Iris pigment epithelial cell (primary cell): ENCODE measurements at regions not wholly inside any gene's neighbourhood (a gene's known extent, or its start where the extent isn't known, plus 50 kb on each side); places are given as distances from the start of the nearest gene placed in this dataset.
"Not testable (repeated sequence)": the region's sequence is repeated elsewhere in the genome, so short reads cannot be mapped to it uniquely, and the experiment has no call there.

ENCODE experiments used
- DNase-seq: peaks from one replicate; pipeline ENCODE4 v3.0.0-alpha.2; 2011; ENCODE audit warnings: low read depth

DNA sequence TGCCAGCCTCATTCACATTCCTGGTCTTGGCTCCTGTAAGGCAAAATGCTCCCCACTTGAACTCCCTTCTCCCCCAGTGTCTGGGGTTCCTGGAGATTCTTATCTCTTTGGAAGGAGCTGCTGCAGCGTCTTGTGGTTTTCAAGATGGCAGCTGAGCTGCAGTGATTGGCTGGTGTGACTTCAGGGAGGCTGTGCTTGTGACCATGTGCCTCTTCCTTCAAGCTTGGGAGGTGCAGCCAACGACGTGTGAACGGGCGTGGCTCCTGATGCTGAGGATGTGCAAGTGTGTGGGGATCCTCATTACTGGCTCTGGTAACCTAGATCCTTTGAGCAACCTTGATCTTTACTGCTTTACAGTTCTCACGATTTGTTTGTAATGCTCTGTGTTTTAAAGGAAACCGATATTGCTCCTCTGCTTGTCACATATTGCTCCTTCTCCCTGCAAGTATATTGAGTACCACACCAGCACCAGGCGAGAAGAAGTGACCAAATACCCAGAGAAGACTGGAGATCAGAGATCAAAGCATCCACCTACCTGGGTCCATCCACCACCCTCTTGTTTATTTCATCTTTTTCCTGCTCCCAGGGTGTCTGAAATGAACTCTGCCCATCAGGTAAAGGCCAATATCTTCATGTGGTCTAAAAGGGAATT lies 208.5 kb downstream of the FGF9 start:
- DNase-seq: no peak

DNA sequence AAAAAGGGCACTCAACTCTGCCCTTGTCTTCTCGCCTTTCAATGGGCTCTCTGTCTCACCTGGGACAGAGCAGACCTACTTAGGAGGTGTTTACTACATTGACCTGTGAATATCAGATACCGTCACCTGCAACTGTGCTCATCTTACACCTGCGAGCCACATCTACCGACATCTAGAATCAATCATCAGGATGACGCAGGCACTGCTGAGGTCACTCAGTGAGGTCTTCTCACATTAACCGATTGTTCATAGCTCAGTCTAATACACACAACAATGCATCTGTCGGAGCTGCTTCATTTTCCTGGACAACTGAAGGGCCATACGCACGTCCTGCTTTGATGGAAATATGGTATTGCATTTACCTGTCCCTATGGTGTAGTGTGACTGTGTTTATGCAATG lies 211.9 kb downstream of the FGF9 start:
- DNase-seq: no peak

DNA sequence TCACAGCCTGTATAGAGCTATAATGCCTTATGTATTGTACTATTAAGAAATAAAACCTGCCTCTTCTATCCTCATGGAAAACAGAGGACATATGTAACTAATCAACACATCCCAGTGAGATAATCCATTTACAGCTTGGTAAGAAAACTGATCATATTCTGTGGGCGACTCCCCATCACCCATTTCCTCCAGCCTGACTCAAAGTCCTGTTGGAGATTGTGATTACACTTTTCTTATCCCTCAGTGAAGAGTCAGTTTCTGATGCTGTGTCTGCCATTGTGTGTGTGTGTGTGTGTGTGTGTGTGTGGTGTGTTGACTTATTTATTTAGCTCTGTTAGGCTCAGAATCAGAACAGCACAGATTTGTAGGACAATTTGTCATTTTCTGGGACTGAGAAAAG lies 212.8 kb downstream of the FGF9 start:
- DNase-seq: no peak

GRCh38 chr13:21884299-21884909 lies 213.5 kb downstream of the FGF9 start:
- DNase-seq: no peak

DNA sequence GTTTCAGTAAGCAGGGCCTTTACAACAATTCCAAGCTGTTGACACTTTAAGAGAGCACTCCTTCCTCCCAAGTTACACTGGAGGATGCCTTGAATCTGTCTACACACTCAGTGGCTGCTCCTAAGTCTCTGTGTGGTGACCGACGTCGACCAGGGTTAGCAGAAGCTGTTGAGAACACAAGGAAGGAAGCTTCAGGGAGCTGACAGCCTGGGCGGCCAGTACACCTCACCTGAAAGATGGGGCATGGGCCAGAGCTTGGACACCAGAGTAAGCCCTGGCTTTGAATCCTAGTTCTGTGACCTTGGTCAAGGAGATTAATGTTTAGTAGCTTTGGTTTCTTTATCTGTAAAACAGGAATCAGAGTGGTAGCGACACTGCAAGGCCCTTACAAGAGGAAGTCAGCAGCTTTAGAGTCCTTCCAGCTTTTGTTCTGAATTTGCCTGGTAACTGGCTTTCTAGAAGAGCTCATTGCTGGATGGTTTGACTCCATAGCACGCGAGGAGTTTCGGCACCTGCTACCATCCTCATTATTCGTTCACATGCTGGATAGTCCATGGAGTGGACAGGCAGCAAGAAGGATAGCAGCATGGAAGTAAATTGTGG lies 214.2 kb downstream of the FGF9 start:
- no peak for DNase-seq

- DNase-seq: no peak
Measured at GRCh38 chr13:21885714-21886224, 214.9 kb downstream of the FGF9 start.

DNA sequence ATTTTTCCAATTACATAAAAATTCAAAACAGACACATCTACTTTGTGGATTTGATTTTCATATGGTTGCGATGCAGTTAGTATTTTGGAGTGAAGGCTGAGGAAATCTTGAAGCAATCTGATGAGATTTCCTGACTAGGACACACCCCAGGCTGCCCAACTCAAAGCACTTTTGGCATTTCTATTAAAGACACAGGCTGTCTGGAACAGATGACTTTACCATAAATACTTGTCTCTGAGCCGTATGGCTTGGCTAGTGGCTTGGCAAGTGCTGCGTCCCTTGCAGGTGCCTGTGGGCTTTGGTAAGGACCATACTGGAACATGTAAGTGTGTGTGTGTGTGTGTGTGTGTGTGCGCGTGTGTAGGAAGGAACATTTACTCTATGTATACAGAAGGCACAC lies 218.8 kb downstream of the FGF9 start:
- DNase-seq: no peak

- not testable (repeated sequence) for DNase-seq
Measured at GRCh38 chr13:21890220-21890619, 219.3 kb downstream of the FGF9 start.

DNA sequence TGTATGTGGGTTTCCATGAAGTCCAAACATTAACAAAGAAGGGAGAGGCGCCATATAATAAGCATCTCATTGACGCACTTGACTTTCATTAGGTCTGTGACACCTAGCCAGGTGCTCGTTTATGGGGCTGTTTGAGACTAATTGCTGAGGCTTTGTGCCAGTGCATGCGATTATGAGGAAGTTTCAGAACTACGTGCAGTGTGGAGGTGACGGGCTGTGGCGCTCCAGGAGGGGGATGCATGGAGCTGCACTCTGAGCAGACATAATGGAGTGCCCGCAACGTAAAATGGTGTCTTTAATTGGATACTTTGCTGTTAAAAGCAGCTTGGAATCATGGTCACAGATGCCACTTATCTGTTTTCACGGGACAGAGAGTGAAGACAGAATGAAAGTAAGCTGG lies 223.2 kb downstream of the FGF9 start:
- DNase-seq: no peak

DNA sequence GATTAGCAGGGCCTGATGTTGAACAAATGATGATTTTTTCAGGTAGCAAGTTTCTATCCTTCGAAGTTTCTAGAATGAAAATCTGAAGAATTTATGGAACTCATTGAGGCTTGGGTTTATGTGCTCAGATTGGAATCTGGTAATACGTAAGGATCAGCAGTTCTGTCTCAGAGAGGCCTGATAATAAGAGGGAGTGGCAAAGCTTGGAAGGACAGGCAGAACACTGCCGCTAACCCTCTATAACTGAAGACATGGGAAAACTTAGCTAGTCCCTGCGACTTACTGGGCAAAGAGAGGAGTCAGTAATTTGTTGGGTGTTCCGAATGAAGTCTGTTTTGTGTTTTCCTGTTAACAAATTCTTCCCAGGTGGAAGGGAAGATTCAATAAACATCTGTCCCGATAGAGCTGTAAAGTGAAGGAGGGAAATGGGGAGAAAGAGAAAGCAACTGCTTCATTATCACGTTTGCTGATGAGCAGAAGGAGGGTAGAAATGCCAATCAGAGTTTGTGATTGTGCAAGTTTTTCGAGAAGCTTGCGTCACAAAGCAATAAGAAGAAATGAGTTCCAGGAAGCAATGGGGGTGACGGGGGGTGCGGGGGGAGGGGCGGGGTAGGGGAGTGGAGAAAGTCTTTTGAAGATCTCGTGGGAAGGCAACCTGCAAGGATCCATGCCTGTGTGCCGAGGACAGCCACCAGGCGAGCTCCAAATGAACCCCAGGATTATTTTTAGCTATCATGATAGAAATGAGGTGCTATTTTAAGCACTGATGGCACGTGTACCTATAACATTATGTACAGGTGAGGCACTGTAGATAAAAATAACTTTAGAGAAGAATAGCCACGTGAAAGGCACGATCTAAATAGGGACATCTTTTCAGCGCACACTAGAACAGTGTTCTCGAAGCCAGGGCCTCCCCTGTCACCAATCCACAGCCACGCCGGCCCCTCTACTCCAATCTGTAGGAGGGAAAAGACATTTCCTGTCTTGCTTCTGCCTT lies 224.1 kb downstream of the FGF9 start:
- DNase-seq: no peak

- DNase-seq: no peak
Measured at GRCh38 chr13:21895779-21896178, 224.9 kb downstream of the FGF9 start.

DNA sequence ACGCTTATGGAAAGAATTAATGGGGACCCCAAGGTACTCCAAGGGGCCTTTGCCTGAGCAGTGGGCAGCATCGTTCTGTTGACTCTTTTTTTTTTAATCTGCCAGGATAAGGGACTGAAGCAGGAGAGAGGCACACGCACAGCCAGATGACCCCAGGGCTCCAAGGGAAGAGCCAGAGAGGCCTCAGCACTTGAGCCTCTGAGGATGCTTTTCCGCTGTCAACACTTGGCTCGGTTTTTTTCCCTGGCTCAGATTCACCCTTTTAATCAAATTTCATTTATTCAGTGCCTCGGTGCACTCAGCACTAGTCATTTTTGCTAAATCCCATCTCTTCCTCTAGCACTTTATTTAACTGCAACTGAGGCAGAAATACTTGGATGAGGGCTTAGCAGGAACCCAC lies 226.3 kb downstream of the FGF9 start:
- no peak for DNase-seq

- no peak for DNase-seq
Measured at GRCh38 chr13:21898459-21898858, 227.6 kb downstream of the FGF9 start.

DNA sequence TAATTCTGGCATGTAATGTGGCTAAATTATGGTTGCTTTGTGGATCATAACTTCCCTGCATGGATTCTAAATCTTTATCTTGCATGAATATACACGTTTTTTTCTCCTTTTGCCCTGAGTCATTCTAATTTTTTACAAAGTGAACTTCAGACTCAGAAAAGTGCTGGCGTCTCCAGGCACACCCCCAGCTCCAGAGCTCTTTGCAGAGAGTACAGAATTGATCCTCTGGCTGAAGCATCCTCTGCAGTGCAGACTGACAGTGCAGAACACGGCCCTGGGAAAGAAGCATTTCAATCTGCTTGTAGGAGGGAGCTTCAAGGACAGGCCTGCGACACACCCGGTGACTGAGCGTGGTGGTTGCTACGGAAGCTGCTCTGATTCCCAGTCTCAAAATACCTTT lies 228.1 kb downstream of the FGF9 start:
- DNase-seq: no peak

DNA sequence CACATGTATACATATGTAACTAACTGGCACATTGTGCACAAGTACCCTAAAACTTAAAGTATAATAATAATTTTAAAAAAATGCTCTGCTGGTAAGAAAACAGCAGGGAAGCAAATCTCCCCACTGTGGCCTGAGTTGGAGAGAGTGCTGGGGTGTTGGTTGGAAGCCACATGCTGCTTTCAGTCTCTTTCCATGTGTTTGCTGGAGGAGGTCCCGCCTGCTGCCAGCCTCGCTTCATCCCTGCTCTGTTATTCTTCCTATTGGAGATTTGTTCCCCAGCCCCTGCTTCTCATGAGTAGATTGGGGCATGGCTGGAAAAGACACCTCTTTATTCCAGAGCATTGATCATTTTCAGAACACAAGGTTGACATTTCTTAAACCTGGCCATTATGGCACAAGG lies 230.5 kb downstream of the FGF9 start:
- no peak for DNase-seq

GRCh38 chr13:21901811-21902708 lies 231.2 kb downstream of the FGF9 start:
- no peak for DNase-seq

- no peak for DNase-seq
Measured at GRCh38 chr13:21902709-21903098, 231.8 kb downstream of the FGF9 start.

DNA sequence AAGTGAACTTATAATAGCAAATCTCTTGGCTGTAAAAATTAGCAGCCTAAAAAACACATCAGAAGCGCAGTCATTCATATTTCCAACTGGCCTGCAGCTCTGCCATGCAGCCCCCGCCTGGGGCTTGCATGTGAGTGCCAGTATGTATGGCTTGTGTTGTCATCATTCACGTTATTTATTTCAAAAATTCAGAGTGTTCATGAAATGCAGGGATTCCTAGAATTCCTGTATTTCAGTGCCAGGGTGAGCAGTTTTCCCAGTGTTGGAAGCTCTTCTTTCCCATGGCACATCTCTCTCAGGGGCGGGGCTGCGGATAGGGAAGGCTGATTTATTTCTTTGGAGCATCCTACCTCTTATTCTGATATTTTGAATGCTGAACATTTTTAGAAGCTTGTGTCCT lies 234.6 kb downstream of the FGF9 start:
- DNase-seq: no peak

DNA sequence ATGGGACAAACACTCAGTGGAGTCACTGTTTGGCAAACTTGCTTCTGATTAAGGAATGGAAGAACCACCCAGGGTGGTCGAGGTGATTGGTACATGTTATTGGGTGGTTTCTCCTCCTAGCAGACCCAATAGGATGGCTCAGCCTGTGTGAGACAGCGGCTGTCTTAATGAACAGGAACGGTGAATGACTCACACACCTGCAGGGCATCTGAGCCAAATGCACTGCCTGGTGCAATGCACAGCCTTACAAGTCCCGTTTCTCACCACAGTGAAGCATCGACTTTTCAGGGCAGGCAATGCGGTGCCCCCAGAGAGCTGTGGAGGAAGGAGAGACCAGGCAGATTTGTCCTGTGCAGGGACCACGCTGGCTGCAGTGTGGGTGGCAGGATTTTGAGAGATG lies 238.5 kb downstream of the FGF9 start:
- no peak for DNase-seq

DNA sequence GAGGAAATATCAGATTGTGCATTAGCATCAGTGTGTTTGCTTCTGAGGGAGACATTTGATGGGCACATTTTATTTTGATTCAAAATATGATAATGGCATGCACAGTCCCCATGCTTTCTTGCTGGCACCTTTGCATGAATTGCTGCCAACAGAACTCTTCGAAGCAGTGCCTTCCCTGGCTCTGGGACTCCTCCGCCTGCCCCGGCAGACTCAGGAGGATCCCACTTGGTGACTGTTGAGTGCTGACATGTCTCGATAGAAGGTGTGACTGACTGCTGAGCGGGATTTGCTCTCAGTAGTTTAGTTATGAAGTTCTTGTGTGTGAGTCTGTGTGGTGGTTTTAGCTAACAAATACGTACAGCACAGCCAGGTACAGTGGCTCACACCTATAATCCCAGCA lies 239.7 kb downstream of the FGF9 start:
- no peak for DNase-seq

- no peak for DNase-seq
Measured at GRCh38 chr13:21911646-21912298, 240.9 kb downstream of the FGF9 start.
